ENCODE measurements at regions not wholly inside any gene's neighbourhood (a gene's known extent, or its start where the extent isn't known, plus 50 kb on each side); places are given as distances from the start of the nearest gene placed in this dataset.

- Histone ChIP-seq H2AFZ (ENCODE audit: low read length) (no peak overlapping the region), H4K20me1 (ENCODE audit: insufficient read depth, low read length) (no peaks in the 10 kb centered on the region), H3K4me2 (ENCODE audit: insufficient read depth, low read length) (no peak overlapping the region), H3K36me3 (ENCODE audit: insufficient read depth, low read length) (no peaks in the 10 kb centered on the region), H3K79me2 (ENCODE audit: insufficient read depth, low read length) (no peaks in the 10 kb centered on the region), H3K9me3 (ENCODE audit: low read depth, low read length) (no peaks in the 10 kb centered on the region), H3K27ac (ENCODE audit: low read depth, low read length) (peak overlapping the region; percentile 49), H3K27me3 (ENCODE audit: insufficient read depth, low read length) (no peaks in the 10 kb centered on the region), H3K4me3 (ENCODE audit: insufficient read depth, low read length) (no peak overlapping the region), H3K4me1 (ENCODE audit: insufficient read depth, low read length) (peaks cover 14% of the 10 kb centered on the region)
- DNase-seq (ENCODE audit: insufficient read length, low spot score, missing footprints): peak; percentile 84
- TF ChIP-seq CTCF (IDR thresholded peaks at IDR 0.05; ENCODE audit: extremely low read depth, low read depth, low read length): no peak
These were observed 74.6 kb downstream of the ARL4C start for GRCh38 chr2:234422273-234422732.

GRCh38 chr2:234420408-234420807 lies 76.5 kb downstream of the ARL4C start:
- Histone ChIP-seq H2AFZ (ENCODE audit: low read length) (no peak overlapping the region), H3K4me1 (ENCODE audit: insufficient read depth, low read length) (peaks cover 10% of the 10 kb centered on the region), H3K36me3 (ENCODE audit: insufficient read depth, low read length) (no peaks in the 10 kb centered on the region), H3K27me3 (ENCODE audit: insufficient read depth, low read length) (no peaks in the 10 kb centered on the region), H3K9me3 (ENCODE audit: low read depth, low read length) (no peaks in the 10 kb centered on the region), H3K4me2 (ENCODE audit: insufficient read depth, low read length) (no peak overlapping the region), H4K20me1 (ENCODE audit: insufficient read depth, low read length) (no peaks in the 10 kb centered on the region), H3K27ac (ENCODE audit: low read depth, low read length) (no peak overlapping the region), H3K79me2 (ENCODE audit: insufficient read depth, low read length) (no peaks in the 10 kb centered on the region), H3K4me3 (ENCODE audit: insufficient read depth, low read length) (no peak overlapping the region)
- no peak for TF ChIP-seq CTCF (IDR thresholded peaks at IDR 0.05; ENCODE audit: extremely low read depth, low read depth, low read length)
- DNase-seq (ENCODE audit: insufficient read length, low spot score, missing footprints): no peak

GRCh38 chr2:234419726-234420125 lies 77.2 kb downstream of the ARL4C start:
- H3K79me2 ChIP-seq (ENCODE audit: insufficient read depth, low read length): no peaks in the 10 kb centered on the region
- H3K9me3 ChIP-seq (ENCODE audit: low read depth, low read length): no peaks in the 10 kb centered on the region
- H3K27ac ChIP-seq (ENCODE audit: low read depth, low read length): no peak overlapping the region
- H3K4me1 ChIP-seq (ENCODE audit: insufficient read depth, low read length): peaks cover 10% of the 10 kb centered on the region
- no peak overlapping the region for H3K4me3 ChIP-seq (ENCODE audit: insufficient read depth, low read length)
- H3K4me2 ChIP-seq (ENCODE audit: insufficient read depth, low read length): no peak overlapping the region
- H4K20me1 ChIP-seq (ENCODE audit: insufficient read depth, low read length): no peaks in the 10 kb centered on the region
- no peak for TF ChIP-seq CTCF (IDR thresholded peaks at IDR 0.05; ENCODE audit: extremely low read depth, low read depth, low read length)
- H3K27me3 ChIP-seq (ENCODE audit: insufficient read depth, low read length): no peaks in the 10 kb centered on the region
- no peaks in the 10 kb centered on the region for H3K36me3 ChIP-seq (ENCODE audit: insufficient read depth, low read length)
- no peak for DNase-seq (ENCODE audit: insufficient read length, low spot score, missing footprints)
- H2AFZ ChIP-seq (ENCODE audit: low read length): no peak overlapping the region

- H3K27ac ChIP-seq (ENCODE audit: low read depth, low read length): no peak overlapping the region
- no peak overlapping the region for H3K4me3 ChIP-seq (ENCODE audit: insufficient read depth, low read length)
- H2AFZ ChIP-seq (ENCODE audit: low read length): no peak overlapping the region
- H3K4me2 ChIP-seq (ENCODE audit: insufficient read depth, low read length): no peak overlapping the region
- no peak for TF ChIP-seq CTCF (IDR thresholded peaks at IDR 0.05; ENCODE audit: extremely low read depth, low read depth, low read length)
- no peak for DNase-seq (ENCODE audit: insufficient read length, low spot score, missing footprints)
- H3K79me2 ChIP-seq (ENCODE audit: insufficient read depth, low read length): no peaks in the 10 kb centered on the region
- no peaks in the 10 kb centered on the region for H3K27me3 ChIP-seq (ENCODE audit: insufficient read depth, low read length)
- H3K4me1 ChIP-seq (ENCODE audit: insufficient read depth, low read length): peaks cover 8% of the 10 kb centered on the region
- no peaks in the 10 kb centered on the region for H3K36me3 ChIP-seq (ENCODE audit: insufficient read depth, low read length)
- H4K20me1 ChIP-seq (ENCODE audit: insufficient read depth, low read length): no peaks in the 10 kb centered on the region
- H3K9me3 ChIP-seq (ENCODE audit: low read depth, low read length): no peaks in the 10 kb centered on the region
These were observed 81.2 kb downstream of the ARL4C start for GRCh38 chr2:234415706-234416105.
